ENCODE measurements at regions not wholly inside any gene's neighbourhood (a gene's known extent, or its start where the extent isn't known, plus 50 kb on each side); places are given as distances from the start of the nearest gene placed in this dataset.

DNA sequence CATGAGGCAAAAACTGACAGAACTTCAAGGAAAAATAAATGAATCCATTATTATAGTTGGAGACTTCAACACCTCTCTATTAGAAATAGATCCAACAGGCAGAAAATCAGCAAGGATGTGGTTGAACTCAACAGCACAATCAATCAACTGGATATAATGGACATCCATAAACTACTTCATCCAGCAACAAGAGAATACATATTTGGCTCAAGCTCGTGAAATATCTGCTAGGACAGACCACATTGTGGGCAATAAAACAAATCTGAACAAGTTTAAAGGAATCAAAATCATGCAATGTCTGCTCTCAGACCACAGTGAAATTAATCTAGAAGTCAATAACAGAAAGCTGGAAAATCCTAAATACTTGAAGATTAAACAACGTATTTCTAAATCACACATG is 362.6 kb downstream of the CD109 start:
- WGBS, 4 donors: 59 to 76% (median 64%) methylated on average over 2 of the region's 2 CpGs

DNA sequence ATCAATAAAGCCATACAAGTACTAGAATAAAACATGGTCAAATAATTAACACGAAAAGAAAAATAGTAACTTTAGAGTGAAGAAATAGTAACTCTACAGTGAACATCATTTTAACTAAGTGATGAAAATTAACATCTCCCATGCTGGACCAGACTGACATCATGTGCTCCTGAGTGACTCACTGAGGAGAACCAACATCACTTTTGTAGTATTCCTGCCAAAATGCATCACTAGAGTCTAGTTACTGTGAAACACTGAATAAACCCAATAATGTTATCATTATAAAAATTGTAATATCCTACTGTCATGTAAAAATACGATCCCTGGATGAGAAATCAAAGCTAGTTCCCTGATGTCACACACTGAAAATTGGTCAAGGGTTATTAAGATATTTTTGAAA is 361.3 kb downstream of the CD109 start:
- H3K27ac ChIP-seq: no peak overlapping the region
- intact Hi-C loops (cut with DNase I): no loop called here
- no peak for TF ChIP-seq POLR2A (IDR thresholded peaks at IDR 0.05)
- TF ChIP-seq, protein P1, sequence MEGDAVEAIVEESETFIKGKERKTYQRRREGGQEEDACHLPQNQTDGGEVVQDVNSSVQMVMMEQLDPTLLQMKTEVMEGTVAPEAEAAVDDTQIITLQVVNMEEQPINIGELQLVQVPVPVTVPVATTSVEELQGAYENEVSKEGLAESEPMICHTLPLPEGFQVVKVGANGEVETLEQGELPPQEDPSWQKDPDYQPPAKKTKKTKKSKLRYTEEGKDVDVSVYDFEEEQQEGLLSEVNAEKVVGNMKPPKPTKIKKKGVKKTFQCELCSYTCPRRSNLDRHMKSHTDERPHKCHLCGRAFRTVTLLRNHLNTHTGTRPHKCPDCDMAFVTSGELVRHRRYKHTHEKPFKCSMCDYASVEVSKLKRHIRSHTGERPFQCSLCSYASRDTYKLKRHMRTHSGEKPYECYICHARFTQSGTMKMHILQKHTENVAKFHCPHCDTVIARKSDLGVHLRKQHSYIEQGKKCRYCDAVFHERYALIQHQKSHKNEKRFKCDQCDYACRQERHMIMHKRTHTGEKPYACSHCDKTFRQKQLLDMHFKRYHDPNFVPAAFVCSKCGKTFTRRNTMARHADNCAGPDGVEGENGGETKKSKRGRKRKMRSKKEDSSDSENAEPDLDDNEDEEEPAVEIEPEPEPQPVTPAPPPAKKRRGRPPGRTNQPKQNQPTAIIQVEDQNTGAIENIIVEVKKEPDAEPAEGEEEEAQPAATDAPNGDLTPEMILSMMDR (IDR thresholded peaks at IDR 0.05): no peak
- H3K27me3 ChIP-seq: no peaks in the 10 kb centered on the region
- no peaks in the 10 kb centered on the region for H3K4me1 ChIP-seq (replicated peaks in 1 of 2)
- DNase-seq: no peak
- WGBS, 4 donors: 68 to 82% (median 77%) methylated on average over 2 of the region's 2 CpGs
- no peak overlapping the region for H3K4me3 ChIP-seq
- H3K36me3 ChIP-seq (replicated peaks in 1 of 2): no peaks in the 10 kb centered on the region
- H3K9me3 ChIP-seq (replicated peaks in 1 of 3): no peaks in the 10 kb centered on the region

More for the DNA sequence above, 362.6 kb downstream of the CD109 start:
- intact Hi-C loops (cut with DNase I): no loop called here
- H3K27me3 ChIP-seq: no peaks in the 10 kb centered on the region
- DNase-seq: no peak
- no peak overlapping the region for H3K27ac ChIP-seq
- H3K4me3 ChIP-seq: no peak overlapping the region
- H3K36me3 ChIP-seq (replicated peaks in 1 of 2): no peaks in the 10 kb centered on the region
- H3K9me3 ChIP-seq (replicated peaks in 1 of 3): no peaks in the 10 kb centered on the region
- TF ChIP-seq POLR2A (IDR thresholded peaks at IDR 0.05): no peak
- TF ChIP-seq, protein P1 (IDR thresholded peaks at IDR 0.05): no peak
- H3K4me1 ChIP-seq (replicated peaks in 1 of 2): no peaks in the 10 kb centered on the region

DNA sequence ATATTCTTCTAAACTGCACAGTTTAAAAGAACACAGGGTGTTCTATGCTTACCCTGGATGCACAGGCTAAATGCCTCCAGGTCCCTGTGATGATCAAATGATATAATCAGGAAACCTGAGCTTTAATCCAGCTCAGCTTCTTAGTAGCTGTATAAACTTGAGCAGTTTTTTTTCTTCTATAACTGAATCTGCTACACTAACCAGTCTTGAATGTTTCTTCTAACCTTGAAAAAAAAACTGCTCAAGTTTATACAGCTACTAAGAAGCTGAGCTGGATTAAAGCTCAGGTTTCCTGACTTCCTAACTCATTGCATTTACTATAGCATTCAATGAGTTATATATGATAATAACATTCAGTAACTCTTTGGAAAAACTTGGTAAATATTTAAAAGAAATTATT is 358.2 kb downstream of the CD109 start:
- Histone ChIP-seq H3K4me3 (no peak overlapping the region), H3K36me3 (replicated peaks in 1 of 2) (no peaks in the 10 kb centered on the region), H3K27ac (no peak overlapping the region), H3K27me3 (no peaks in the 10 kb centered on the region), H3K9me3 (replicated peaks in 1 of 3) (no peaks in the 10 kb centered on the region), H3K4me1 (replicated peaks in 1 of 2) (no peaks in the 10 kb centered on the region)
- DNase-seq: no peak
- intact Hi-C loops (cut with DNase I): no loop called here
- TF ChIP-seq, protein P1 (IDR thresholded peaks at IDR 0.05): no peak
- TF ChIP-seq POLR2A (IDR thresholded peaks at IDR 0.05): no peak

DNA sequence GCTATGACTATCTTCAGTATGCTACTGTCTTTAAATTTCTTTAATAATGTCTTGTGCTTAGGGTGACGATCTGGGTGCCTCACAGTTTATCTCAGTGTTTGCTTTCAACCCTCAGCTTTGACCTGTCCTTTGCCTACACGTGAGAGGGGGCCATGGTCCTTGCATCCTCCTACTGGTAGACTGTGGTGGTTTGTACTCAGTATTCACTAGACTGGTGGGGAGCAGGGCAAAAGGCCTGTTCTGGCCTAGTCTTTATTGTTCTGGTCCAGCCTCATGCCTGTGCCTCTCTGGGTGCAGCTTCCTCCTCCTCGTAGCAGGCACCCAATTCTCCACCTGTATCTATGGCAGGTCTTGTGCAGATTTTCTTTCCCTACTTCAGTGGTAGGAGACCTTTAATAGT is 354.9 kb downstream of the CD109 start:
- Histone ChIP-seq H3K4me3 (no peak overlapping the region), H3K27ac (no peak overlapping the region), H3K4me1 (replicated peaks in 1 of 2) (no peaks in the 10 kb centered on the region), H3K27me3 (no peaks in the 10 kb centered on the region), H3K36me3 (replicated peaks in 1 of 2) (no peaks in the 10 kb centered on the region), H3K9me3 (replicated peaks in 1 of 3) (no peaks in the 10 kb centered on the region)
- no peak for TF ChIP-seq POLR2A (IDR thresholded peaks at IDR 0.05)
- TF ChIP-seq, protein P1 (IDR thresholded peaks at IDR 0.05): no peak
- DNase-seq: no peak
- 35 to 46% (median 40%) methylated on average over 3 of the region's 3 CpGs for WGBS, 4 donors
- intact Hi-C loops (cut with DNase I): no loop called here
